Neural progenitor cell (in vitro differentiated cells): ENCODE measurements at regions not wholly inside any gene's neighbourhood (a gene's known extent, or its start where the extent isn't known, plus 50 kb on each side); places are given as distances from the start of the nearest gene placed in this dataset.

Source experiments
- EZH2 ChIP-seq: fragments of 200-600 bp; sonication (generic); IDR thresholded peaks from 2 replicates; pipeline ENCODE4 v1.6.1; 2017; ENCODE audit warnings: antibody characterized with exemption, mild to moderate bottlenecking, moderate library complexity
- TF ChIP-seq, protein P1 (sequence below): fragments of 200-600 bp; sonication (generic); IDR thresholded peaks from 2 replicates; pipeline ENCODE4 v1.5.1; 2017; ENCODE audit warnings: antibody characterized with exemption, mild to moderate bottlenecking

DNA sequence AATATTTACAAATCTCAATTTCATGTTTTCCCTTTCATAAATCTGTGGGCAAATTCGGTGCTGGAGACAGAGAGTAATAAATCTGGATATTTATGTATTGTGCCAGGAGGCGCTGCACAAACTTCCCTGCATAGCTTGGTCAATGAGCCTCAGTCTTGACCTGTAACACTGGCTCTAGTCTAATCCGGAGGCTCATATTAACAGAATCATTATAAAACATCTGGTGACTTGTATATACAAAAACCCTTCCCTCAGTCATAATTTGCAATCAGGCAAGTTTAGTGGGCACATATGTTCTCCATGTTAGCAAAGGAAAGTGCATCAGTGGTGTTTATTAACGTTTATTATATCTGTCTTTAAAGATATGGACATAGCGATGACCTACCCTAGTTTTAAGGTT lies 104.0 kb upstream of the BNC2 start:
- TF ChIP-seq, protein P1, sequence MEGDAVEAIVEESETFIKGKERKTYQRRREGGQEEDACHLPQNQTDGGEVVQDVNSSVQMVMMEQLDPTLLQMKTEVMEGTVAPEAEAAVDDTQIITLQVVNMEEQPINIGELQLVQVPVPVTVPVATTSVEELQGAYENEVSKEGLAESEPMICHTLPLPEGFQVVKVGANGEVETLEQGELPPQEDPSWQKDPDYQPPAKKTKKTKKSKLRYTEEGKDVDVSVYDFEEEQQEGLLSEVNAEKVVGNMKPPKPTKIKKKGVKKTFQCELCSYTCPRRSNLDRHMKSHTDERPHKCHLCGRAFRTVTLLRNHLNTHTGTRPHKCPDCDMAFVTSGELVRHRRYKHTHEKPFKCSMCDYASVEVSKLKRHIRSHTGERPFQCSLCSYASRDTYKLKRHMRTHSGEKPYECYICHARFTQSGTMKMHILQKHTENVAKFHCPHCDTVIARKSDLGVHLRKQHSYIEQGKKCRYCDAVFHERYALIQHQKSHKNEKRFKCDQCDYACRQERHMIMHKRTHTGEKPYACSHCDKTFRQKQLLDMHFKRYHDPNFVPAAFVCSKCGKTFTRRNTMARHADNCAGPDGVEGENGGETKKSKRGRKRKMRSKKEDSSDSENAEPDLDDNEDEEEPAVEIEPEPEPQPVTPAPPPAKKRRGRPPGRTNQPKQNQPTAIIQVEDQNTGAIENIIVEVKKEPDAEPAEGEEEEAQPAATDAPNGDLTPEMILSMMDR, result no peak
- no peak for TF ChIP-seq EZH2
